HUES6 (cell line): ENCODE measurements at regions not wholly inside any gene's neighbourhood (a gene's known extent, or its start where the extent isn't known, plus 50 kb on each side); places are given as distances from the start of the nearest gene placed in this dataset.
"Not testable (repeated sequence)": the region's sequence is repeated elsewhere in the genome, so short reads cannot be mapped to it uniquely, and the experiment has no call there.

Experiments
- H3K27ac ChIP-seq: 2 replicates; pipeline ENCODE4 v1.7.0; 2013; ENCODE audit warnings: low read depth, mild to moderate bottlenecking, low read length, inconsistent platforms
- H3K27me3 ChIP-seq: 2 replicates; pipeline ENCODE4 v1.6.1; 2013; ENCODE audit warnings: low read length; ENCODE audit not compliant: control insufficient read depth, insufficient read depth
- H3K36me3 ChIP-seq: 2 replicates; pipeline ENCODE4 v1.6.1; 2013; ENCODE audit warnings: low read length; ENCODE audit not compliant: control insufficient read depth, insufficient read depth
- H3K4me1 ChIP-seq: 2 replicates; pipeline ENCODE4 v1.6.1; 2013; ENCODE audit warnings: low read length; ENCODE audit not compliant: control insufficient read depth, insufficient read depth
- H3K4me3 ChIP-seq: 2 replicates; pipeline ENCODE4 v1.5.1; 2013; ENCODE audit warnings: low read depth, low read length
- H3K9ac ChIP-seq: one replicate; pipeline ENCODE4 v1.6.1; 2013; ENCODE audit warnings: mild to moderate bottlenecking, low read length
- H3K9me3 ChIP-seq: 2 replicates; pipeline ENCODE4 v1.6.1; 2013; ENCODE audit warnings: low read depth, low read length; ENCODE audit not compliant: control insufficient read depth, insufficient read depth

DNA sequence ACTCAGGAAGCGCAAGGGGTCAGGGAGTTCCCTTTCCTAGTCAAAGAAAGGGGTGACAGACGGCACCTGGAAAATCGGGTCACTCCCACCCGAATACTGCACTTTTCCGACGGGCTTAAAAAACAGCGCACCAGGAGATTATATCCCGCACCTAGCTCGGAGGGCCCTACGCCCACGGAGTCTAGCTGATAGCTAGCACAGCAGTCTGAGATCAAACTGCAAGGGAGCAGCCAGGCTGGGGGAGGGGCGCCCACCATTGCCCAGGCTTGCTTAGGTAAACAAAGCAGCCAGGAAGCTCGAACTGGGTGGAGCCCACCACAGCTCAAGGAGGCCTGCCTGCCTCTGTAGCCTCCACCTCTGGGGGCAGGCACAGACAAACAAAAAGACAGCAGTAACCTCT is 1416.8 kb downstream of the RPA4 start:
- not testable (repeated sequence) for H3K36me3 ChIP-seq, H3K4me1 ChIP-seq, H3K27ac ChIP-seq, H3K27me3 ChIP-seq, H3K4me3 ChIP-seq, H3K9ac ChIP-seq
- H3K9me3 ChIP-seq, result peaks cover 19% of the 10 kb centered on the region

DNA sequence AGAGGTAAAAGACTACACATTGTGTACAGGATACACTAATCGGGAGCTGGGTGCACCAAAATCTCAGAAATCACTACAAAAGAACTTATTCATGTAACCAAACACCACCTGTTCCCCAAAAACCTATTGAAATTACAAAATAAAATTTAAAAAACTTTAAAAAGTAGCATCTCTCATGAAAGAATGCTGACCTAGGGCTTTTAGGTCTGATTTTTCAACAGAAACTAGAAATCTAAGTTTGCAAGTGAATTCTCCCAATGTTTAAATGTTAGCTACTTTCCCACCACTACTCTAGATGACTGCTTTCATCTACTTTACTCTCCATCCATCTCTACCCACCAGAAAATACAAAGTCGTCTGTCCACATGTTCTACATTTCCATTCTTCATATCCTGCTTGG is 1447.7 kb downstream of the RPA4 start:
- no peak overlapping the region for H3K27ac ChIP-seq
- no peaks in the 10 kb centered on the region for H3K36me3 ChIP-seq
- H3K9ac ChIP-seq, result no peak overlapping the region
- H3K4me3 ChIP-seq, result no peak overlapping the region
- no peaks in the 10 kb centered on the region for H3K9me3 ChIP-seq
- H3K4me1 ChIP-seq, result no peaks in the 10 kb centered on the region
- H3K27me3 ChIP-seq, result no peaks in the 10 kb centered on the region

DNA sequence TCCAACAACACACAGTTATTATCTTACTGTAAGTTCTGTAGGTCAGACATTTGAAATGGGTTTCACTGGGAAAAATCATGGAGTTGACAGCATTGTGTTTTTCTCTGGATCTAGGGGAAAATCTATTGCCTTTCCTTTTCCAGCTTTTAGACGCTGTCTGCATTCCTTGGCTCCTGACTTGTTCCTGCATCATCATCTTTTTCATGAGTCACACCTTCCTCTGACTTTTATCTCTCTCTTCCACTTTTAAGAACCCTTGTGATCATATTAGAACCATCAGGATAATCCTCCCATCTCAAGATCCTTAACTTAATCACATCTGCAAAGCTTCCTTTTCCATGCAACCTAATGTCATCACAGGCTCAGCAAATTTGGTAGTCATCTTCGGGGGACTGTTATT is 1454.8 kb downstream of the RPA4 start:
- no peaks in the 10 kb centered on the region for H3K4me1 ChIP-seq
- peaks cover 11% of the 10 kb centered on the region; the same call in 1 of the 2 replicates for H3K9me3 ChIP-seq
- no peak overlapping the region for H3K4me3 ChIP-seq
- H3K27ac ChIP-seq, result no peak overlapping the region
- H3K27me3 ChIP-seq, result no peaks in the 10 kb centered on the region
- H3K9ac ChIP-seq, result no peak overlapping the region
- no peaks in the 10 kb centered on the region for H3K36me3 ChIP-seq

DNA sequence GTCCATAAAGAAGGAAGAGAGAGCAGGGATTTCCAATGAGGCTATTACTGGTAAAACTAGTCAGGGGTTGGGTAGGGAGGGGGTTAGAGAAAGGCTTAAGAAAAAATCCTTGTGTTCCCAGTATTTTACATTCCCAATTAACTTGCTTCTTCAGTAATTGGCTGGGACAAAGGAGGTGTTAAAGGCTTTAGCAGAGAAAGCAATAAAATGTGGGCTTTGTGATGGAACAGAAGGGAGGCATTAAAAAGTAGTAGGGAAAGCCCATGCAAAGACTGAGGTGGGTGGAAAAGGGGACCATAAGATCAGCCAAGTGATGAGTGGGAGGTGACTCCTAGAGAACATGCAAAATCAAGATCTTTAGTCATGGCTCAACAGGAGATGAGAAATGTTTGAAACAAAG is 1467.2 kb downstream of the RPA4 start:
- peaks cover 11% of the 10 kb centered on the region; the same call in 1 of the 2 replicates for H3K9me3 ChIP-seq
- H3K27me3 ChIP-seq, result no peaks in the 10 kb centered on the region
- no peaks in the 10 kb centered on the region for H3K36me3 ChIP-seq
- H3K27ac ChIP-seq, result no peak overlapping the region; the same call in 1 of the 2 replicates
- H3K9ac ChIP-seq, result no peak overlapping the region
- H3K4me3 ChIP-seq, result no peak overlapping the region
- peaks cover 25% of the 10 kb centered on the region for H3K4me1 ChIP-seq

DNA sequence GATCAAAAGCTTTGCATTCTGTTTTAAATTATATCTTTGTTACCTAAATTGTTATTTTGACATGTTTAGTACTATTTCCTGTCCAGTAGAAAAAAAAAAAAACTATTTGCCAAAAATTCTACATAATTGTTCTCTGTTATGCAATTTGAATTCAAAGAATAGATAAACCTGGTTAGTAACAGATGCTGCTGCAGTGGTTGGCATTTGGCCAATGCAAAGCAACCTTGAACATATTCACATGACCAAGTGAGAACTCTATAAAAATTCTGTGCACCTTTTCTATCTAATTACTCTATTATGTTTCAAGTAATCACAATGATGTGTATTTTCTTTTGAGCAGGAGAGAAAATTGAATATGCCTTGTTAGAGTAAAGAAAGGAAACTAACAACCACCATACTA is 1473.4 kb downstream of the RPA4 start:
- Histone ChIP-seq H3K9me3 (peaks cover 14% of the 10 kb centered on the region; the same call in 1 of the 2 replicates), H3K36me3 (no peaks in the 10 kb centered on the region), H3K27ac (no peak overlapping the region), H3K4me1 (no peaks in the 10 kb centered on the region), H3K27me3 (no peaks in the 10 kb centered on the region), H3K4me3 (no peak overlapping the region), H3K9ac (no peak overlapping the region)

DNA sequence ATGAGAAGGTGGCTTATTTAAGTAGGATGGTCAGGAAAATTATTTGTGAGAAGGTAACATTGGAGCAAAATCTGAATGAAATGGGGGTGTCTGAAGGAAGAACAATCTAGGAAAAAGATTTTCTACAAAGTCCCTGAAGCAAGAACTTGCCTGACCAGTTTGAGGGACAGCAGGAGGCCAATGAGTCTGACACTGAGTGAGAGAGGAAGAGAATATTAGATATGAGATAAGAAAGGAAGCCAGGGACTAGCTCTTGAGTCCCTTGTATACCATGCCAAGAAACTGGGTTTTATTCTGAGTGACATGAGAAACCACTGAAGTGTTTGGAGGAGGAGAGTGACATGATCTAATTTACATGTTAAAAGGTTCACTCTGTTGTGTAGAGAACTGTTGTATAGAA is 1478.9 kb downstream of the RPA4 start:
- Histone ChIP-seq H3K9ac (no peak overlapping the region), H3K36me3 (no peaks in the 10 kb centered on the region), H3K9me3 (peaks cover 15% of the 10 kb centered on the region; the same call in 1 of the 2 replicates), H3K27ac (no peak overlapping the region), H3K4me1 (peaks cover 10% of the 10 kb centered on the region), H3K27me3 (no peaks in the 10 kb centered on the region), H3K4me3 (no peak overlapping the region)

DNA sequence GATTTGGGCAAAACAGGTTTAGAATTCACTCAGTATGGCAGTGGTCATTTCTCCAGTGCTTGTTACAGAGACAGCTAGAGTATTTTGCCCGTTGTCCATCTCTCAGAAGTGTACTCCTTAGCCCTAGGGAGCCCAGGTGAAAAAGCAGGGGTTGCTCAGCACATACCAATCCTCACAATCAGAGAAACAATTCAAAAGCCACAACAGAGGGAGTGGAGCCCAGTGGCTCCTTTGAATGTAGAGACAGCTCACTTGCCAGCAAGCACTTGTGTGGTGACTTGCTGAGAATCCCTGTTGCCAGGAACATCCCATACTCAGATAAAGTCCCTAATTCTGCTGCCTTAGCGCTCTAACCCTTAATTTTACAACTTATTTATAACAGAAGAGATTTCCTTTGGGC is 1488.3 kb downstream of the RPA4 start:
- peaks cover 19% of the 10 kb centered on the region for H3K9me3 ChIP-seq
- H3K9ac ChIP-seq, result no peak overlapping the region
- H3K27ac ChIP-seq, result no peak overlapping the region
- H3K4me1 ChIP-seq, result peaks cover 15% of the 10 kb centered on the region; the same call in 1 of the 2 replicates
- H3K4me3 ChIP-seq, result no peak overlapping the region
- H3K36me3 ChIP-seq, result no peaks in the 10 kb centered on the region
- no peaks in the 10 kb centered on the region for H3K27me3 ChIP-seq

DNA sequence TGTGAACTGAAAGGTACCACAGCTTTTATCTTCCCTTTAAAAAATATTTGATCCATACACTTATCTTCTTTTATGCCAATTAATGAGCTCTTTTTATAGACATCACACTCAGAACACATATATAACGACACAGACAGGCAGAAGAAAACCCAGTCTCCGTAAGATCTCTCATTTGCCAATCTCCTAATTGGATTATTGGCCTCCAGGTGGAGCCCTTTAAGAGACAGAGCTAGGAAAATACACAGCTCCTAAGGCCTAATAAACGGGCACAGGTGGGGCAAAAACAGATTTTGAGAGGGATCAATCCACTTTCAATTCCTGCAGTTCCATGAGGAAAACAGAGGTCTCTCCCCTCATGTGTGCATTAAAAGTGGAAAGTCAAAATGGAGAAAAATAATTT is 1495.4 kb downstream of the RPA4 start:
- Histone ChIP-seq H3K27ac (peak overlapping the region; percentile 89; the same call in 1 of the 2 replicates), H3K9me3 (peaks cover 15% of the 10 kb centered on the region), H3K9ac (peak overlapping the region; percentile 71), H3K4me3 (peak overlapping the region; percentile 49; the same call in 1 of the 2 replicates), H3K27me3 (no peaks in the 10 kb centered on the region), H3K4me1 (peaks cover 24% of the 10 kb centered on the region), H3K36me3 (no peaks in the 10 kb centered on the region)

DNA sequence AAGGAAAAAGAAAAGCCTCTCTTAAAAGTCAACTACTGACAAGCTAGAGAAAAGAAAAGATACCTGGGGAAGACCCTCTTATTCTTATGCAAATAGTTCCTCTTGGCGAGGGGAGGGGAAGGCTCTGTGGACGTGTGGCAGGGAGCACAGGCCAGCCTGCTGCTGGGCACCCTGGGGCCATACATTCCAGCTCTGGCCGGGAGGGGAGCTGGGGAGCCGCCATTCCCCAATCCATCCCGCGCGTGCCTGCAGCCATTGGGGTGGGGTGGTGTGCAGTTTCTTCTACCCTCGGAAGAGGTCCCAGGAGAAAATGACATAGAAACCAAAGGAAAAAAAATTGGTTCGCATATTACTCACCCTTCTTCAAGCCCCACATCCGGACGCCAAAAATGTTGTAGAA is 1496.4 kb downstream of the RPA4 start:
- H3K4me3 ChIP-seq, result peak overlapping the region; percentile 49; the same call in 1 of the 2 replicates
- H3K9ac ChIP-seq, result peak overlapping the region; percentile 76
- no peaks in the 10 kb centered on the region for H3K27me3 ChIP-seq
- H3K4me1 ChIP-seq, result peaks cover 24% of the 10 kb centered on the region
- peaks cover 20% of the 10 kb centered on the region for H3K9me3 ChIP-seq
- H3K36me3 ChIP-seq, result no peaks in the 10 kb centered on the region
- peak overlapping the region; percentile 89; the same call in 1 of the 2 replicates for H3K27ac ChIP-seq

DNA sequence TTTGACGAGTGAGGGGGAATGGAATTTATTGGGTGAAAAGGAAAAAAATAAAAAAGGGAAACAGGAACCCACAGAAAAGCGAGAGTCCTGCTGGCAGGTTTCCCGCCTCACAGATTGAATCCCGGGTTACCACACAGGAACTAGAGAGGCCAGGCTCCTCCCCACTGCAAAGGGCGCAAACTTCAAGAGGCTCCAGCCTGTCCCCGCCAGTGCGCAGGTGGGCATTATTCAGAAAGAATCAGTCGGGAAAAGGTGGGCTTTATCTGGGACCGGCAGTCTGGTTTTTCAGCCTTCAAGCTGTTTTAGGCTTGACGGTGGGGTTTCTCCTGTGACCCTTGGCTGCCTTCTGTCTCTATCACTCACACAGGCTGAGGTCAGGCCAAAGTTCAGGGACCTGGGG is 1496.8 kb downstream of the RPA4 start:
- Histone ChIP-seq H3K27me3 (no peaks in the 10 kb centered on the region), H3K9me3 (peaks cover 23% of the 10 kb centered on the region), H3K36me3 (no peaks in the 10 kb centered on the region), H3K9ac (peak overlapping the region; percentile 76), H3K27ac (peak overlapping the region; percentile 89; the same call in 1 of the 2 replicates), H3K4me3 (peak overlapping the region; percentile 49; the same call in 1 of the 2 replicates), H3K4me1 (peaks cover 24% of the 10 kb centered on the region)

DNA sequence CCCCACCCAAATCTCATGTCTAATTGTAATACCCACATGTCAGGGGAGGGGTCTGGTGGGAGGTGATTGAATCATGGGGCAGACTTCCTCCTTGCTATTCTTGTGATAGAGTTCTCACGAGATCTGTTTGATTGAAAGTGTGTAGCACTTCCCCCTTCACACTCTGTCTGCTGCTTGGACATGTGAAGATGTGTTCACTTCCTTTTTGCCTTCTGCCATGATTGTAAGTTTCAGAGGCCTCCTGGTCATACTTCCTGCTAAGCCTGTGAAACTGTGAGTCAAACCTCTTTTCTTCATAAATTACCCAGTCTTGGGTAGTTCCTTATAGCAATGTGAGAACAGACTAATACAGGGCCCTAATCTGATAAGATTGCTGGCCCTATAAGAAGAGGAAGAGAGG is 1514.8 kb downstream of the RPA4 start:
- no peak overlapping the region for H3K27ac ChIP-seq
- no peak overlapping the region for H3K4me3 ChIP-seq
- no peak overlapping the region for H3K9ac ChIP-seq
- no peaks in the 10 kb centered on the region for H3K4me1 ChIP-seq
- peaks cover 18% of the 10 kb centered on the region for H3K9me3 ChIP-seq
- H3K27me3 ChIP-seq, result no peaks in the 10 kb centered on the region
- H3K36me3 ChIP-seq, result no peaks in the 10 kb centered on the region

DNA sequence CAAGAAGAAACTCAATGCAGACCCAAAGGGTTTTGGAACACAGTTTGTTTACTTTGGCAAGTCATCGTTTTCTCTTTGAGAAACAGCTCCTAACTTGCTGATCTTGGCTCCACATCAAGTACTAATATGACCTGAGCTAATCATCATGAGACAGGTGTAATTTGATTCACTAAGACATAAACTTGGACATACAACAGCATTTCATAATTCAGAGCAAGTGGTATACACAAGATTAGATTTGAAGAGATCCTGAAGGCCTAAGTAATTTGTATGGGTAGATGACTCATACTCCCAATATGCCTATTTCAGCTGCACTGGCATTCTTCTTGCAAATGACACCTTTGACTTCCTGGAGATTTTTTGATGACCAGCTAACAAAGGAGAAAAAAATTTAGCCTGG is 1521.7 kb downstream of the RPA4 start:
- Histone ChIP-seq H3K9ac (no peak overlapping the region), H3K27ac (no peak overlapping the region), H3K27me3 (no peaks in the 10 kb centered on the region), H3K9me3 (peaks cover 3% of the 10 kb centered on the region), H3K36me3 (no peaks in the 10 kb centered on the region), H3K4me1 (no peaks in the 10 kb centered on the region), H3K4me3 (no peak overlapping the region)
